ENCODE measurements at regions not wholly inside any gene's neighbourhood (a gene's known extent, or its start where the extent isn't known, plus 50 kb on each side); places are given as distances from the start of the nearest gene placed in this dataset.
"Not testable (repeated sequence)": the region's sequence is repeated elsewhere in the genome, so short reads cannot be mapped to it uniquely, and the experiment has no call there.

DNA sequence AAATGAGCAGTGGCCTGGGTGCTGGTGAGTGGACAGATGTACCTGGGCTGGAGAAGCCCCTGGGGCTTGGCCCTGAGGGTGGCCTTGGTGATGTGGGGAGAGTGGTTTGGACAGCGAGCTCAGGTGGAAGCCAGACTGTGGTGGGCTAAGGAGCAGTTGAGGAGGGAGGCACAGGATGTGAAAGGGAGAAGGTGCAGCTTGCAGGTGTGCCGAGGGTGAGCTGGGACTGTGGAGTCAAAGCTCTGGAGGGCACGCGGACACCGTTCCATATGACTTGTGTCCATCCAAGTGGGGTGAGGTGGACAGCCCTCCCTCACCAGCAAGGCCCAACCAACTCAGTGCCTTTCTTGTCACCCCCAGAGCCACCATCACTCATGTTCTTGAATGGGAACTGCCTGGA is 170.8 kb upstream of the ZNF267 start:
- no peak for DNase-seq (ENCODE audit: low read depth)

DNA sequence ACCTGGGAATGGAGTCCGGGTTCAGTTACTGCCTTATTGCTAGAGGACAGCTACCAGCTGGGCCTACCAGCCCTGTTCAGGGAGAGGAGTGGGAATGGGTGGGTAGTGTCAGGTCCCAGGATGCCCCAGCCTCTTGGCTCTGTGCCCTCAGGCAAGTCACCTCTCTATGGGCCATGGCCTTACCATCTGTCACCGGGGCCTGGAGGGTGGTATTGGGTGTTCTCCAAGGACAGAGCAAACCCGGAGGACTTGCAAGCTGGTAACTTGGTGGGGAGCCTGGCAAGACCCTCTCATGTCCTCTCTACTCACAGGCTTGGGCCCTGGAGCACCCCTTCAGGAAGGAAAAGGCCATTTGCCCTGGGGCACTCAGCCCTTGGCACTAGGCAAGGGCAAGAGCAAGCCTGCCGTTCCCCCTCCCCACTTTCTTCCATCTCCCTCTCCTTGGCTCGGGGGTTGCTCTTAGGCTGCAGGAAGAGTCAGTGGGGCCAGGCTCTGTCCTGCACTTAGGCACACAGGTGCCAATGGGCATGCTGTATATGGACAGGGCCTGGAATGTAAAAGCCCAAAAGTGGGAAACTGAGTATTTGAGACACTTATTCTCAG is 170.0 kb upstream of the ZNF267 start:
- no peak for DNase-seq (ENCODE audit: low read depth)

DNA sequence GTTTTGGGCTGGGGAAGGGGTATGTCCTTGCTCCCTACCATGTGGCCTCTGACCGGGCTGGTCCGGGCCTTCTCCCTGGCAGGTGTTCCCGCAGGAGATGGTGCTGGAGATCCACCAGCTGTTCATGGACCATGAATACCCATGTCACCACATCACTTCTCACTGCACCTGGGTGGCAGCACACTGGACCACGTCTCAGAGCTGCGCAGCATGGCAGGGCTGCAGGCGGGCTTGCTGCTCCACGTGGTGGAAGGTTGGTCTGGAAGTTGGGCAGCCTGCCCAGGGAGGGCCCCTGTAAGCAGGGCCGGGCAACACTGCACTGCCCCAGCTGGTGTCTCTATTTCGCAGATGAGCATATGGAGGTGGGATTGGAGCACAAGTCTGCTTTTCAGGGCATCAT is 169.5 kb upstream of the ZNF267 start:
- DNase-seq (ENCODE audit: low read depth) = no peak

DNA sequence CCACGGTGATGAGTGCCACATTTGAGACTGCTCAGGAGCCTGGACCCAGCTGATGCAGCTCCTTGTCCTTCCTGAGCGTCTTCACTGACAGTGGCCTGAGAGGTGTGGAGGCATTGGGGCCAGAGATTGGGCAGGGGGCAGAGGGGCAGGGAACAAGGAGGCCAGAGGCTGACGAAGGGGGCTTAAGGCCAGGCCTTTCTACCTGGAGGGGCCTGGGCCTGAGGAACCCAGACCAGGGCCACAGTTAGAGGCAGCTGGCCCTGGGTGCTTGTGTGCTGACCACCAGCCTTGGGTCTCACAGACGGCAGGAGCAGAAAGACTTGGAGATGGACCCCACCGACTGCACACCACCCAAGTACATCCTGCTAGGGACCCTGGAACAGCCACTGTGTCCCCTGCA is 168.2 kb upstream of the ZNF267 start:
- DNase-seq (ENCODE audit: low read depth) = no peak

DNA sequence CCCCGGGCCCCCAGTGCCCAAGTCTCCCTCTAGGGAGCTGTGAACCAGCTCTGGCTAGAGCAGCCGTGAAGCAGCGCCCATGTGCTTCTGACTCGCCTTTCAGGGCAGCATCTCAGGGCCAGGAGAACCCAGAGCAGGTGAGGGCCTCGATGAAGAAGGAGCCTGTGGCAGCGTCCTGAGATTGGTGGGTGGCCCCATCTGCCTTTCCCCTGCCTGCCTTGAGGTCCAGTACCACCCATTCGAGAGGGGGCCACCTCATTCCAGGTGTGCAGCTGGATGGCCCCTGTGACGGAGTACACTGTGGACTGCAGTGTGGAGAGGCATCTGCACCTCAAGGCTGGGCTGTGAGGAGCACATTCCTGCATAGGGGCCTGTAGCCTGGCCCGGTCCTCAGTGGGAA is 167.3 kb upstream of the ZNF267 start:
- no peak for DNase-seq (ENCODE audit: low read depth)

DNA sequence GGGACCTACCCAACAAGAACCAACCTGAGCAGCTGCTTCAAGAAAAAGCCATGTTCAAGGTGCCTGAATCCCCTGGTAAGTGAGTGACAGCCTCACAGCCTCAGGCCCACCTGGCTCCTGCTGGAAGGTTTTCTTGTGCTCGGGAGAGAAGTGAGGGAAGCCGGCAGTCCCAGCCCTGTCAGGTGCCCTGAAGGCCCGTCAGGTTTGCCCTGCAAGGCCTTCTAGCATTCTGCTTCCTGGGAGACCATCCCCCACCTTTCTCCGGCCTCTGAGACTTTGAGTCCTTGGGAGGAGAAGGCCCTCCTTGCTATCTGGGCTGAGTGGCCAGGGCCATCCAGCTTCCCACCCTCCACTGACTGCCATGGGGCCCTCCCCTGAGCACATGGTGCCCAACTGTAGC is 166.7 kb upstream of the ZNF267 start:
- DNase-seq (ENCODE audit: low read depth) = no peak

DNA sequence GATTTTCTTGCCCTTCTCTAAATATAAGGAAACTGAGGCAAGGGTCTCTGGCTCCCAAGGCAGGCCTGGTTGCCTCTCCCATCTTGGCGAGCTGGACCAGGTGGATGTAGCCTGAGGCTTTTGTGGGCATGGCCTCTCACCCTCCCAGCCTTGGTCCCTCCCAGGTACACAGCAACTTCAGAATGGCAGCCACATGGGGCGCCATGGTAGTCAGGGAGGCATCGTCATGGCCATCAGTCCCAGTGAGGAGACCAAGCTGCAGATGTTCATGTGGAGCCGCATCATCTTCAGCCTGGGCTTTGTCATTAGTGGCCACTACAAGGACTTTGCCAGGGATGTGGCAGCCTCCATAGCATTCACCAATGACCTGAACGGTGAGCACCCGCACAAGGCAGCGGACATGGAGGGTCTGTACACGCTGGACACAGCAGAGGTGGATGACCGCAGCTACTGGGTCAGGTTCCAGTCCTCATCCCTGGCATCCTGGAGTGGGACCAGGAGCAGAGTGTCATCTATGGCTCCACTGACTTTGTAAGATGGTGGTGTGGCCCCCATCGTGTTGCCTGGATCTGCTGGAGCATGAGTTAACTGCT is 165.8 kb upstream of the ZNF267 start:
- no peak for DNase-seq (ENCODE audit: low read depth)

DNA sequence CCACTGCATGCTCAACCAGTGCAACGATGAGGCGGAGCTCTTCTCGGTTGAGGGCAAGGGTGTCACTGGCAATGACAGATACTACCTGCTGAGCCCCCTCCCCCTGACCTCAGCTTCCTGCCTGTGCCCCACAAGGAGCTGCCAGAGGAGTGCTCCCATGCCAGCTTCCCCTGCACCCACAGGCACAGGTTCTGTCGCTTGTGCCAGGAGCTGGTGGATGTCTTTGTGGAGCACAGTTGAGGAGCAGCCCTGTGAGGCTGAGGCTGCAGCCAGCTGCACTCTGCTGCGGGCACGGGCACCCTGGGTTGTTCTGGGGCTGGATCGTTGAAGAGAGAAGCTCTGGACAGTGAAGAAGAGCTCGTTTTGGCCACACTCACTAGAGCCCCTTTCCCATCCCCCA is 165.3 kb upstream of the ZNF267 start:
- no peak for DNase-seq (ENCODE audit: low read depth)

- DNase-seq (ENCODE audit: low read depth) = no peak
These were observed 164.4 kb upstream of the ZNF267 start for GRCh38 chr16:31709181-31709580.

GRCh38 chr16:31710134-31710533 is 163.5 kb upstream of the ZNF267 start:
- no peak for DNase-seq (ENCODE audit: low read depth)

- no peak for DNase-seq (ENCODE audit: low read depth)
These were observed 162.7 kb upstream of the ZNF267 start for GRCh38 chr16:31710880-31711279.

GRCh38 chr16:31711344-31711845 is 162.2 kb upstream of the ZNF267 start:
- no peak for DNase-seq (ENCODE audit: low read depth)

DNA sequence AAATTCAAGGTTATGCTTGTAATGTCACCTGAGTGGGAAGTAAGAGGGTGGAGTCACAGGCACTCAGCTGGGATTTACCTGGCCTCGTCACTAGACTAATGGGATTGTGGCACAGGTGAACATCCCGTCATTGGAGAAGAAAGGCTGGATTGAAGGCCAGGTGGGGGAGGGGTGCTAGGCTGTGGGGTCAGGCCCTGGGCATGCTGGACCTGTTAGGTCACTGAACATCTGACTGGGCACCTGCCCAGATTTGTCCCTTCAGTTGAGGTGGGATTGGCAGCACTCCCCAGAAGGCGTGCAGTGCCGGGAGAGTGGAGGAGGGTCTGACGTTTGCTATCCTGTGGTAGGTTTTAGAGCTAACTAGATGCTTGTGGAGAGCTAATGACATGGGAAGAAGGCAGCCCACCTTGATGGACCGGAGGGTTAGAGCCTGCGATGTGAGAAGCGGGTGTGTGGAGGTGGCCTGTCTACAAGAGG is 161.5 kb upstream of the ZNF267 start:
- DNase-seq (ENCODE audit: low read depth) = no peak

DNA sequence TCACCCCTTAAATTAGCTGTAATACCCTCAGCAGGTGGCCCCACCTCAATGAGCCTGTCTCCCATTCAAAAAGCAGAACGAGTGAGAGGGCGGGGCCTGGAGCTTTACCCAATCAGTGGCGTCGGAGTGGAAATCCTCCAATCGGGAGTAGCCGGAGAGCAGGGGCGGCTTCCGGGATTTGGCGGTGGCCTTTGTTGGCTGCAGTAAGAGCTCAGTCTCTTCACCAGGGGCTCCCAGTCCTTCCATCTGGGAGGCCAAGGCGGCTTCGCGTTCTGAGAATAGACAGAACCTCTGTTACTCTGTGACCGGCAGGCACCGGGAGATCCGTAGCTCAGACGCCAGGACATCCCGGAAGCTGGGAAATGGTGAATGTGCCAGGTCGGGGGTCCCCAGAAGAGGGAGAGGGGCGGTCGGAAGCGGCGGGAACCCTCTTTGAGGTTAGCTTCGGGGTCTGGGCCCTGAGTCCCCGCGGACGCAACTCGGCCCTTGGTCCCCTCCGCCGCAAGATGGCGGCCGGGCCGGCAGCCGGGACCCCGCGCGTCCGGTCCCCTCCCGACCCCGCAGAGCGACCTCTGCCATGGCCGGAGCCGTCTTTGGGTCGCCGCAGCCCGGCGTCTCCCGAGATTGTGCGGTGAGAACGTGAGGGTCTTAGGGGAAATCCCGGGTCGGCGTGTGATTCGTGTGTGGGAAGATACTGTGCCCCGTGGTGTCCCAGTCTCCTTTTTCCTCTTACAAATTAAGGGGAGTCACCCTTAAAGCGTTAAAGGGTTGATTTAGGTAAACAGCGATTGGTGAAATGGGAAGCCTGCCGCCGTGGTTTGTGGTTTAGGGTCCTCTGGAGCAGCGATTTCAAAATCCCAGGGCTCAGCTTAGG is 160.3 kb upstream of the ZNF267 start:
- DNase-seq (ENCODE audit: low read depth) = peak; percentile 84

GRCh38 chr16:31713945-31714902 is 159.4 kb upstream of the ZNF267 start:
- DNase-seq (ENCODE audit: low read depth) = no peak

DNA sequence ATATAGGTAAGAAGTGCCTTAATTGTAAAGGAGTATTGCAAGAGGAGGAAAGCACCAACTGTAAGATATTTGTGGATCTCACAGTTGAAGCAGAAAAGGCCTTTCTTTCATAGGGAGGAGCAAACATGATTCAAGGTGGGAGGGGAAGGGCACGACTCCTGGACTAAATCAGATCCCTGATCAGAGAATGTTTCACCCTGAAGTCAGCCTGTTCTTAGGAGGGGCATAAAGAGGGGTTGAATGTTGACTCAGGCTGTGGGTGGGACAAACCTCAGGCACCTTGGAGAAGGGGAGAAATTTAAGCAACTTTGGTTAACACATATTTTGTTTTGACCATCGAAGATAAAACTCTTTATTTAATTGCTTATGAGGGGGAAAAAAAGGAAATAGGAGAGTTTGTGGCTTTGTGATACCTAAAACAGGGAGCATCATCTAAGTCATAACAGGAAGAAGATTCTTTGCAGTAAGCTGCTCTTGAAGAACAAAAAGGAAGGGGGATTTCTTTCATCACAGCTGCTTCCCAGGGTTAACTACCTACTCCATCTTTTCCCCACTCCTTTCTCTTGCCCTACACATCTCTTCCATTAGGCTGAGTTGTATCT is 158.6 kb upstream of the ZNF267 start:
- no peak for DNase-seq (ENCODE audit: low read depth)

GRCh38 chr16:31715915-31716314 is 157.7 kb upstream of the ZNF267 start:
- no peak for DNase-seq (ENCODE audit: low read depth)

DNA sequence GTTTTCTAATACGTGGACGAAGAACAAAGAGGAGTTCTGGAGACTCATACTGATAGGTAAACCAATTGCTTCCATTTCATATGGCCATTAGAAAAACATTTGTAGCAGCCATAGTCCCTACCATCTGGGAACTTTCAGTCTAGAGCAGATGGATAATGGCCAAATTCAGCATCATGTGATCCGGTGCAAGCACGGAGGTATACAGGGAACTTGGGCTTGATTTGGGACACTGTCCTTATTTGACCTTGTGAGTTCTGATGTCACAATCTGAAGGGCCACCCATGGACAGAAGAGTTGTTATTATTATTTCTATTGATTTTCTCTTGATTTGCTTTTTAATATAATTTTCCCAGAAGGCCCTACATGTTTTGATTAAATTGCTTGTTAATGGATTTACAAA is 154.6 kb upstream of the ZNF267 start:
- no peak for DNase-seq (ENCODE audit: low read depth)

DNA sequence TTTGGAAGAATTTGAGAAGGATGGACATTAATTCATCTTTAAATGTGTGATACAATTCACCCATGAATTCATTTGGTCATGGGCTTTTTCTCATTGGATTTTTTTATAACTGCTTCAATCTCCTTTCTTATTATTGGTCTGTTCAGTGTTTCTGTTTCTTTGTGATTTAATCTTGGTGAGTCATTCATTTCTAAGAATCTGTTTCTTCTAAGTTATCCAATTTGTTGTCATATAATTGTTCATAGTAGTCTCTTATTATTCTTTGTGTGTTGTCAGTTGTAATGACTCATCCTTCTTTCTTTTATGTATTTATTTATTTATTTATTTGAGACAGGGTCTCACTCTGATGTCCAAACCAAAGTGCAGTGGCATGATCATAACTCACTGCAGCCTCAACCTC is 146.1 kb upstream of the ZNF267 start:
- DNase-seq (ENCODE audit: low read depth) = no peak

- DNase-seq (ENCODE audit: low read depth) = no peak
These were observed 139.3 kb upstream of the ZNF267 start for GRCh38 chr16:31734265-31734664.

- DNase-seq (ENCODE audit: low read depth) = not testable (repeated sequence)
These were observed 128.5 kb upstream of the ZNF267 start for GRCh38 chr16:31745098-31745497.

Data from fibroblast of the conjunctiva (primary cell).